GM19455 (cell line): ENCODE measurements at regions not wholly inside any gene's neighbourhood (a gene's known extent, or its start where the extent isn't known, plus 50 kb on each side); places are given as distances from the start of the nearest gene placed in this dataset.

ENCODE experiments used
- ATAC-seq: cut with Tn5 transposase; IDR thresholded peaks from one replicate; pipeline ENCODE4 v1.9.1; 2021; ENCODE audit not compliant: unreplicated experiment

DNA sequence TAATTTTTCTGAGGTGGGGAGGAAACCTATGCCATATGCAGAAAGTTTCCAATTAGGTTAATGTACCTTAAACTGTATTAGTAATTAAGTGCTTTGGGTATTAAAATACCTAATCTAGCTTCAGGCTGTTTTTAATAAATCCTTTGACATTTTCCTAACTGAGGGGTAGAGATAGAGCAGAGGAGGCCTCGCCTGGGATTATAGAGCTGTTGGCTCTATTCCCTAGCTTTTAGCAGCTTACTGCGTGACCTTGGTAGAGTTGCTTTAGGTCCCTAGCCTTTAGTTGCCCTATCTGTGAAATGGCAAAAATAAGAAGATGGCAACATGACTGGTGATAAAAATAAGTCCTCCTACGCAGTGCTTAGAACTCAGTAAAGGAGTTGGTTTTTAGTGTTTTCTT lies 621.0 kb downstream of the LMO4 start:
- ATAC-seq, result no peak

DNA sequence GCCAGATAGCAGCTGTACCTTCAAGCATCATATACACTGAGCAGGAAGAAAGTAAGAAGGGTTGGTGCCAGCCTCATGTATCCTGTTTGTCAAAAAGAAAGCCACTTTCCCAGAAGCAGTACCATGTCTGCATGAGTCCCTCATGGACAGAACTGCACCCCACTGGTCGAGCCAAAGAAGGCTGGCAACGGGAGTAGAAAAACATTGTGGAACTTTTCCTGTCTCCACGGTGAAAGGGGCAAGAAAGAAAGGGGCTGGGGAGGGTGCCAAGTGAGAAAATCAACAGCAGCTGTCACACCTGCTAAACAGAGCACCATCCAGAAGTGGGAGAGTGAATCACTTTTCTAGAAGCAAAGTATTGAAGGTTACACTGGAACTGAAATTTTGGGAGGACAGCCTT lies 621.7 kb downstream of the LMO4 start:
- ATAC-seq, result no peak

DNA sequence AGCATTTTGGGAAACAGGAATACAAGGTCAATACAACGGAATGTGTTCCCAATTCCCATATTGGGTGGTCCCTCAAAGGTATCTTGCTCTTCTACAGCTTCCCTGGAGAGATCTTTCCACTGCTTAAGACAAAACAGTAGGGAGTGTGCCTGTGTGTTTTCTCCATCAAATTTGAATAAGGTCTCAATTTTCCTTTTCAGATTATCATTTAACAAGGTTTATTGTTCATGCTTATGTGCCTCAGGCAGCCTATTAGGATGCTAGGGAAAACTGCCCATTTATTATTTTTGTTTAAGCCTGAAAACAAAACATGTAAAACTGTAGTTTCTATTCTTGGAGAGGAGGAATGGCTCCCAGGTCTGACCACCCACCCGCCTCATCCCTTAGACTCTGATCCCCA lies 622.7 kb downstream of the LMO4 start:
- ATAC-seq, result no peak

DNA sequence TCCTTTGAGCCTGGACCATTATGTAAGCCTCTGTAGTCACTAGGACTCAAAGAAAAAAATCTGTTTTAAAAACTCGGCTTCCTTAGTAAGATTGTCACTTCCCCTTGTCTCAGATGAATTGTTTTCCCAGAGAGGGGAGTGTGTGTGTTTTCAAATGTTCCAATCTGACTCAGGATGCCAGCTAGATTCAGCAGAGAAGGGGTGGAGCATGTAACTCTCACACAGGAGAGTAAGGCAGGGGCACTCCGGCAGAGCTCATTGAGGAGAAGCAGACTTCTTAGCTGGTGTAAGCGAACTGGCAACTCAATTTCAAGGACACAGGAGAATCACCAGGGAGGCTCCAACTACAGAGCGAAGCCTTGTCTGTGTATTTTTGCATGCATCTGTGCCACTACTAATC lies 623.2 kb downstream of the LMO4 start:
- no peak for ATAC-seq

DNA sequence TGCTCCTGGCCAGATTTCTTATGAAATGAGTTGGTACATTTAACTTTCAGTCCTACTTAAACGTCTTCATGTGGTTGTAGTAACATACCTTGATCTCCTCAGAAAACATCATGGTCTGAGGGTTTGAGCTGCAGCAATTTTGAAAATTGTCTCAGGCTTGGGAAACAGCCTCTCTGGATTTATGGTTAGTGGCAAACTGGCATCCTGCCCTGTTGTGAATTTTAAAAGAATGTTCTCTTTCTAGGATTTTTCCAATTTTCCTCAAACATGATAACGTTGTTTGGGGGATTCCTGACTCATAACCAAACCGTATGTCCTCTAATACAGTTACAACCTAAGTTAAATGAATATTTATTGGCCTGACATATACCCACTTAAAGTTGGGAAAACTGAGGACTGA lies 624.4 kb downstream of the LMO4 start:
- no peak for ATAC-seq

DNA sequence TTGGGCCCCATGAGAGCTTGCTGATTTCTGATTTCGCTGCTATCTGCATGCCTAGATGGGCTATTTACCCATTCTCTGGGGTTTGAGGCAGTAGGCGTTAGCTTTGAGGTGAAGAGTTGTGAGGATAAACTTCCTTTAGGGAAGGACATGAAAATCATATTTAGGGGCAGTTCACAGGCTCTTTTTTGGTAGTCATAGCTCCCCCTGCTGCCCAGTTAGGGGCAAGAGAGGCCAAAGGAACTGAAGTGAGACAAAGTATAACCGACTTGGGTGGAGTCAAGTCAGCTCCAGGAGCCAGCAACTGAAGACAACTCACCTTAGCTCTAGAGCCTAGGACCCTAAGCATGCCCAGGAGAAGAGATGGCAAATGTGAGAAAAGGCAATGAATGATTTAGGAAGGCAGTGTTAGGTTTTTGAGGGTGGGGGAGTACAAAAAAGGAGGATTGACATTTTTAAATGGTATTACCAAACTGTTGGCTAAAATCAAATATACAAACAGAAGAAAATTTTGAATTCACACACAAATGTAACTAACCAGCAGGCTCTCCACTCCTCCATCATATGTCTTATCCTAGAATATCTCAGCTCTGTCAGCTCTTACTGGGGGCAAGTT lies 625.2 kb downstream of the LMO4 start:
- peak; percentile 86 for ATAC-seq

DNA sequence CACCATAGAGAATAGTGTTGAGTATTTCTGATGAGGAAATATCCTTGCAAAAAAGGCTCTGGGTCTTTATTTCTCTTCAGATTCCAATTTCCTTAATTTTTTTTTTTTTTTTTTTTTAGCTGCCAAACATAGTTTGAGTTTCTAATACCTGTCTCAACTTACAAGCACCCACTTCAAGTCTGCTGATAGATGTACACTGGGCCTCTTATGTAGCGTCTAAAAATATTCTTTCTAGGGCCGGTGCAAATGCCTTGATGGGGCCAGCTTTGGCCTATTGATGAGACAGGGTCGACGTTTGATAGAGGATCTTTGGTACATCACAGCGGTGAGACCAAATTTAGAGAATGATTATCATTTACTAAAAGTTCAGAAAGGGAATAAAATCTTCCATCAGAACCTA lies 626.4 kb downstream of the LMO4 start:
- ATAC-seq, result no peak

DNA sequence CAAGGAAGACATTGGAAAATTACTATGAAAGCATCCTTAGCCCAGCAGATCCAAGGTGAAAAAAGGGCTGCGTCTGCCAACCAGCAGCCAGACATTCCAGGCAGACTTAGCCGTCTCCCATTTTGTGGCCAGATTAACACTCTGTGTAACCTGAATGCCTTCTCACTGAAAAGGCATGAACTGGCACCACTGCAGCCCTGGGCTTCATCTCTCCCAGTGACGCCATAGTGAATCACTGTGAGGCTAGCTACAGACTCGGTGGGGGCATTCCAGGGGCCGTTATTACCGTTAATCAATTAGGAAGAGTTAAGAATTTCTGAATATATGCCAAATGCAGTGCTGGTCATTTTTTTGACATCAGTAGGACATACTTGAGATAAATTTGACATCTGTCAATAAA lies 627.4 kb downstream of the LMO4 start:
- ATAC-seq, result no peak

DNA sequence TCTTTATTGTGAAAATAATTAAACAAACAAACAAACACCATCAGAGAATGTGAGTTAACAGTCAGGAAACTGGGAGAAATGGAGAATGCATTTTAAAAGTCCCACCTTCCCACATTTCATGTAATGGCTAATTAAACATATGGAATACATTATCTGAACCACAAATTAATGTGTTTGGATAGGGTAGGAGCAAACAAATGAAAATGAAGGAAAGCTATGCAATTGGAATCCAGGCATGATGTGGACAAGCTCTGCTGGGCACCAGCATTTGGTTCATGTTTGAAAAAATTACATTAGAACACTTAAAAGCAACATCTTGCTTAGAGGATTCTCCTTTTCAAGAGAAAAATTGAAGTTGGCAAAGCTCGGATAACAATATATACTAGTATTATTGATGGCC lies 628.1 kb downstream of the LMO4 start:
- ATAC-seq, result no peak

DNA sequence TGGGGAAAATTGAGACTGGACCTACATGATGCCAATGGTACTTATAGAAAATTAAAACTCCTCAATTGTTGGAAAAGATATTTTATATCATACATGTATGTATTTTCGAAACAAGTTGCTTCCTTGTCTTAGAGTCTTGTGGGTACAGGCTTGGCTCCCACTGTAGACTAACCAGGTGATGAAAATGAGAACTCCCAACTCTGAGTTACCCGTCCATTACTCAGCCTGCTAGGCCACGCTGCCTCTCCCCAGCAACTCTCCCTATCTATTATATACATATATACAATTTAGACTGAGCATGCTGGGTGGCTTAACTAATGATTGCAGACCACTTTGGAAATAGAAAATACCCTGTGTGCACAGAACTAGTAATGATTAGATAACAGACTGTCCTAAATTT lies 628.7 kb downstream of the LMO4 start:
- no peak for ATAC-seq

DNA sequence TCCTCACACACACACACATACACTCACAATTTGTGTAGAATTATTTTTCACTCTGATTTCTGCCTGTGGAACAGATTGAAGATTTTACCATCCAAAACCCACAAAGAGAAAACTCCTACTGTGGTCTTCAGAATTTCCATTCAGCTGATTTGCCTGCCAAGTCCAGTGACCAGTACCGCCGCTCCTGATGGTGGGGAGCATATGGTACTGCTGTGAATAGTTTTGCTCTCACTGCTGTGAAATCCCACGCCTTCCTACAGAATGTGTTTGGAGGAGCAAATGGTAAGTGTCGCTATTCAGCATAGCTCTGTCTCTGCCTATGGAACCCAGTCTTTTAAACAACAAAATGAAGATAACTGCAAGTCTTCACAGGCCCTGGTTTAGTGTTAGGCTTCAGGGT lies 629.5 kb downstream of the LMO4 start:
- ATAC-seq, result no peak

DNA sequence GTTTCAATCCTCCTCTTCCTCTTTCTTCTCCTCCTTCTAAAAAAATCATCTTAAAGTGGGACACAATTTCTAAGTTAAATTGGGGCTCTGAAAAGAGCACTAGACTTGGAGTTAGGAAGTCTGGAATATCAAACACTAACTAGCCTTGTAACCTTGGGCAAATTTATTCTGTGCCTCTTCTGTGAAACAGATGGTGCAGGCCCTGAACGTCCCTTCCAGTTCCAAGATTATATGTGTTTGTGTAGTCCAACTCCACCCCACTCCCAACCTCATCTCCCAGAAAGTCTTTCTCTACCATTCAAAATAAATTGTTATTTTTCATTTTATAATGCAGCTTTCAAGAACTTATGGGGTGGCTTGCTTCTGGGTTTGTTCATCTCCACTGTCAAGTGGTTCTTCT lies 630.0 kb downstream of the LMO4 start:
- no peak for ATAC-seq

DNA sequence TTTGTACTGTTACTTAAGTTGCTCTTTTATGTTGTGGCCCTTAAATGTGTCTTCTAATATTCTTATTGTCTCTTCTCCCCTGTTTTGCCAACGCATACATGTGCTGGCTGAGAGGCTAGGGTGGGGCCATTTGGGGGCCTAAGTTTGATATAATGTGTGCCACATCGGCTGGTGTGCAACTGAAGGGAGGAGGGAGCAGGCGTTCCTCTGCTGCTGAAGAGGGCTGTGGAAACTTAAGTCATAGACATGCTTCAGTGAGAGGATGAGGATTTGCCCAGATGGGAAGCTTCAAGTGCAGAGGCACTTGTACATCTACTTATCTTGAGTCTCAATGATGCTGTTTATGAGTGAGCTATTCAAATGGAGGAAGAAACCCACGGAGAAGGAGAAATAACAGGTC lies 630.6 kb downstream of the LMO4 start:
- ATAC-seq, result no peak

DNA sequence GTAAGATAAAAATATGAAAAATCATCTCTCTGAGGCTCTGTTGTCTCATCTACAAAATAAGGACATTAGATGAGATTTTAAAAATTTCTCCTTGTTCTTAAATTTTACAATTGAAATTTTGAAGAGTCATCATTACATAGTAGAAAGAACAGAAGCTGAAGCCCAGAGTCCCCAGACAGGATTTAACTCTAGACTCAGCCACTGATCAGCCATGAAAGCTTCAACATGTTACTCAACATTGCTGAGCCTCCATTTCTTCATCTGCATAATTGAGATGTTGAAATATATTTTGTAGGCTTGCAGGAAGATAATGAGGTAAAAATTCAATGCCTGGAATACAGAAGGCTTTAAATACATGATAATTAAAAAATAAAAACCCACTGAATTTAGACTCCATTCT lies 633.3 kb downstream of the LMO4 start:
- no peak for ATAC-seq

DNA sequence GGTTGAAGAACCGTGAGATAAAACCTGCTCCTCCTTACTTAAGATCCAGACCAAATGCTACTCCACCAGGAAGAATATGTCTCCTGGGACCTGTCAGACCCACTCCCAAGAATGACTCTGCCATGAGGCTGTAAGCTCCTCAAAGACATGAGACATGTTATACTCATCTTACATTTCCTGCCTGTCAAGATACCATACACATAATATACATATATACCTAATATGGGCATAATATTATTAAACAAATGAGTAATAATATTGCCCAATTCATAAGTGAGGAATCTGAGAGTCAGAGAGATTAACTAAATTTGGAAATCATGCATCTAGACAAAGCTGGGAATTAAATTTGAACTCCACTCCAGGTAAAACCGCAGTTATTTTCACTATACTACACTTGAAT lies 634.9 kb downstream of the LMO4 start:
- ATAC-seq, result no peak

DNA sequence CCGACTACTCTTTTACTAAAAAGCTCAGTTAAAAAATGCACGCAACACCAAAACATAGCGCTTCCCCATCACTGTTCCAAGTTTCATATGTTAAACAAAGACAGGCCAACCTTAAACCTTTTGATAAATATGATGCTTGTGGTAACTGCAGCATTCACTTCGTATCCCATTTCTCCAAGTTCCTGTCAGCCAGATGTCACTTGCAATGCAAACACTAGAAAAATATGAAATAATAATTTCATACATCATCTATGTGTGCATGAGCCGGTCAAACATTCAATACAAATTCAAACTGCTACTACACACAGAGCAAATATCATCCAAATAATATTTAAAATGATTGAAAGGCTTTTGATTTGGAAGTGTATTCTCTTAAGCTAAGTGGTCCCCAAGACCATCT lies 636.5 kb downstream of the LMO4 start:
- no peak for ATAC-seq

DNA sequence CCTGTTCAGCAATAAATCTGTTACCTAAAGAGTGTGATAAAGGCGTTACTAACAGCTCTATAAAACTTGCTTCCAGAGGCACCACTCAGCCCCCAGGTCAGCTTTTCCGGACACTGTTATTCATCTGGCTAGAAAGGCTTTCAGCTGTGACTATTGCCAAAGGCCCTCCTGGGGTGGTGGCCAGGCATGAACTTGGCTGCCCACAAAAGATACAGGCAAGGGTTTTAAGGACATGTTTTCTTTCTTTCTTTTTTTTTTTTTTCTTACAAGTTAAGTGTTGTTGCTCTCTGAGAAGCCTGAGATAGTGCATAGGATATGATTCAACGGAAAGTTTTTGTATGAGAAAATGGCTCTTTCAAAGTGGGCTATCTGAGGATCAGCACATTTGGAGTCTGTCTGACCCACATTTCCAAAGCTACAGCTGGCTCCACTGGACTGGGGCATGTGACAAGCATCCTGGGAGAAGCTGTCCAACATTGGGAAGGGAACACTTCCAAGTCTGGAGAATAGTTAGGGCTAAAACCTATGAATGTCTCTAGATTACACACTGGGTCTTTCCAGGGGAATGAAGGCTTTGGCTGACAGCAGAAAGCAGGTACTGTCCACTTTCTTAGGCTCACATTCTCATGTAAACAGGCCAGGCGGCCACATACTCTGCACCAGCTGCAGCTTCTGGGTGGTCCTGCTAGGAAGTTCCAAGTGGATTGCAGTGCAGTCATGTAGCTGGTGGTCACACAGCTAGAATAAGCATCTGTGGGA lies 639.7 kb downstream of the LMO4 start:
- no peak for ATAC-seq

DNA sequence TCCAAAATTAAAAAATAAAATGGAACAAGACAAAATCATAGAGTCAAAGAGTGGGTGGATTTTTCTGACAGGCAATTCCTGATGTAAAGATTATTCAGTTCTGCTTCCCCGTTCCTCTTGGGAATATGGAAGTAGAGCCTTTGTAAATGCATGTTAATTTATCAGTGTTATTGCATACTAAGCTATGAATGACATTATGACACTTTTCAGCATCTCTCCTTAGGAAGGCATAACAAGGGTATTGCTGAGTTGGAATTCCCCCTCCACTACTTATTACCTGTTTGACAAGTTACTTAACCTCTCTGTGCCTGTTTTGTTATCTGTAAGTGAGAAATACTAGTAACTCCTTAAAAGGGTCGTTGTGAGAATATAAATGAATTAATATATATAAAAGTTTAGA lies 640.4 kb downstream of the LMO4 start:
- no peak for ATAC-seq

DNA sequence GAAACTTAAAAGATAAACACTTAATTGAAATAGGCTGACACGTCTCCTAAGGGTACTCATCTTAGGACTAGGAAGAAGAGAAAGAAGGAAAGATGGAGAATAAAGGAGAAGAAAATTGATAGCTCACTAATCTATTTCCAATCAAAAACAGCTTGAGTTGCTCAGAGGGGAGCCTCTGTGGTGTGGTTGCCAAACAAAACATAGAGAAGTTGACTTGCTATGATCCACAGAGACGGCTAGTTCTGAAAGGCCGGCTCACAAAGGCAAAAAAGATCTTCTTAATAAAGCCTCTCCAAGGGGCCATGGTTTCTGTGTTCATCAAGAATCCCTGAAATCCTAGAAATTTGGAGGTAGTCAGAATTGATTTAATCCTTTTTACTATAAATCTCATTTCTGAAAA lies 644.1 kb downstream of the LMO4 start:
- ATAC-seq, result no peak

DNA sequence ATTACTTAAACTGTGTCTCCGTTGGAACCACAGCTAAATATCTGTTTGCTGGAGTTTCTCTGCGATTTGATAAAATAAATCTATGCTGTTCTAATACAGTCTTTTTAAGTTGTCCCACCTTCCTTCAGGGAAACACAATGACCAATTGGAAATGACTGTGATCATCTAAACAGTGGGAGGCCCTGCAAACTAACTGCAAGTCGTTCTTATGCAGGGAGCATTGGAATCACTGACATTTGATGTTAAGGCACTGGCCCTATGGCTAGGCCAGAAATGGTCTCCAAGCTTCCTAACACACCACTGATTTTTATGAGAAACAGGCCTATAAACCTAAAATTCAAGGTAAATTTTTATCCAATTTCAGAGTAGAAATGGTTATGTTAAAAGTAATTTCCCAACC lies 645.2 kb downstream of the LMO4 start:
- no peak for ATAC-seq

DNA sequence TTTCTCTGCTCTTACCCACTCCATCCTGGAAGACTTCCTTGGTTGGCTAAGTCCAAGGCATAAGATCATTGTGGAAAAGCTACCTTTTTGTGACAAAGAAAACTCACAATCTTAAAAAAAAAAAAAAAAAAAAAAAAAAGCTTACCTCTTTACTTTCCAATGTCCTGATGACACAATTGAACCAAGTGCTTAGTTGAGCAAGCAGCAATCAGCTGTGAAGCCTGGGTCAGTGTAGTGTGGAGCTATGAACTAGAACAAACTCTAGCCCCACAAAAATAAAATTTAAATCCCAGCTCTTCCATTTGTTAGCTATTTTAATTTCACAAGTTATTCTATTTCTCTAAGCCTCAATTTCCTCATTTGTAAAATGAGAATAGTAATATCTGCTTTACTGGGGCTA lies 647.6 kb downstream of the LMO4 start:
- no peak for ATAC-seq

DNA sequence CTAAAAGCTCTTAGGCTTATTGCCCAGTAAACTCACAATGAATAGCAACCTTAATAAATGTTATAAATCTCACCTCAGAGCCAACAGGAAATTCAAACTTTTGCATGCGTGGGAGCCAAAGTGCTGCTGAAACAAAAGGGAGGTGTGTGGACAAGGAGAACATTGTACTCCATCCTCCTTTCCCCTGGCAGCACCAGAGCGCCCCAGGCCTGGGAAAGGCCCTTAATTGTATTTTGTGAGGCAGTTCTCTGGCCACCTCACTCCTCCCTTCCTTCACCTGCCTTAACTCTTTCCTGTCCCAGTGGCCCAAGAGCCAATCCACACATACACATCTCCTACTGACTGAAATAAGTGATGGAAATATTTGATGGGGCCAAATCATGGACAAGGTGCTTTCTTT lies 648.5 kb downstream of the LMO4 start:
- ATAC-seq, result no peak

DNA sequence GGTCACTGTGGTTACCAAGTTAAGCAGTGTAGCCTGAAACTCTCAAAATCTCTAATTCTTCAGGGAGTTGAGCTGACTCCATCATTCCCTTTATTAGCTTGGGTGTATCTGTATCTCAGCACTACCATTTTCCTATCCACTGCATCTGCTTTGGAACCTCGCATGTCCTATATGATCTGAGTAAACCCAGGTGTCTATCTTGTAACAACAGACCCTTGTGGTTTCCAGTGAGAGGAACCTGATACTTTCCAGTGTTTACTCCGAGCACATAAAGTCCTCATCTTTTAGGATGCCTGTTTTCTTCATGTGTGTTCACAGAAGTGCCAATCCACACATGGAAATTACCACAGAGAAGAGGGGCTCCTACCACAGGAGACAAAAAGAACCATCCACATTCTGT lies 650.4 kb downstream of the LMO4 start:
- no peak for ATAC-seq
